Panc1 (cell line): ENCODE measurements at regions not wholly inside any gene's neighbourhood (a gene's known extent, or its start where the extent isn't known, plus 50 kb on each side); places are given as distances from the start of the nearest gene placed in this dataset.

Experiments
- ATAC-seq: fragments of 200-7000 bp; cut with Tn5 transposase; 2 replicates; pipeline ENCODE4 v1.9.1; 2020; ENCODE audit warnings: mild to moderate bottlenecking, moderate library complexity
- BruUV-seq: library from RNA; stranded (reverse); fragments of 400-500 nt; replicated peaks from 2 replicates; lab custom pipeline; 2021; lab: Mats Ljungman, UMichigan
- CTCF ChIA-PET: fragments of 300-600 bp; sonication (Branson Sonifier 250); formaldehyde crosslinking; loops from one replicate; lab custom pipeline; 2022; ENCODE audit warnings: antibody characterized with exemption; lab: Charles Lee
- POLR2A ChIA-PET: fragments of 300-600 bp; sonication (Branson Sonifier 250); formaldehyde crosslinking; loops from one replicate; lab custom pipeline; 2022; ENCODE audit warnings: antibody characterized with exemption; lab: Charles Lee
- DNase-seq: peaks from one replicate; pipeline ENCODE4 v3.0.0-alpha.2; 2010; ENCODE audit warnings: low read depth, low spot score
- H3K27ac ChIP-seq: 2 replicates; pipeline ENCODE4 v1.5.1; 2011; ENCODE audit warnings: mild to moderate bottlenecking, low read length, inconsistent platforms
- H3K27me3 ChIP-seq: fragments of 200-500 bp; sonication (Bioruptor generic); 2 replicates; pipeline ENCODE4 v1.6.0; 2014; ENCODE audit warnings: low read length, inconsistent platforms; ENCODE audit not compliant: control insufficient read depth, insufficient read depth
- H3K36me3 ChIP-seq: fragments of 200-500 bp; sonication (Bioruptor generic); 2 replicates; pipeline ENCODE4 v1.5.1; 2014; ENCODE audit warnings: inconsistent platforms, mild to moderate bottlenecking, low read length, moderate library complexity; ENCODE audit not compliant: control insufficient read depth, insufficient read depth
- H3K4me1 ChIP-seq: 2 replicates; pipeline ENCODE4 v1.5.1; 2011; ENCODE audit warnings: inconsistent platforms, mild to moderate bottlenecking, low read length, moderate library complexity; ENCODE audit not compliant: control insufficient read depth, insufficient read depth
- H3K4me3 ChIP-seq, 2 experiments: 2 replicates each; pipeline ENCODE4 v1.5.1; 2011 to 2012; ENCODE audit warnings: low read depth in 2 of 2, low read length in 2 of 2, mild to moderate bottlenecking in 2 of 2, inconsistent platforms in 1 of 2, moderate library complexity in 1 of 2
- H3K9me3 ChIP-seq: fragments of 200-500 bp; sonication (Bioruptor generic); 2 replicates; pipeline ENCODE4 v1.5.1; 2014; ENCODE audit warnings: low read depth, mild to moderate bottlenecking, inconsistent platforms, low read length, moderate library complexity; ENCODE audit not compliant: control insufficient read depth, insufficient read depth
- CTCF ChIP-seq: fragments of 450-650 bp; IDR thresholded peaks from 2 replicates; pipeline ENCODE4 v1.5.1; 2017; ENCODE audit warnings: mild to moderate bottlenecking
- POLR2AphosphoS5 ChIP-seq: IDR thresholded peaks from 2 replicates; pipeline ENCODE4 v1.6.1; 2012; ENCODE audit warnings: mild to moderate bottlenecking, low read depth, low read length, moderate library complexity
- REST ChIP-seq, 2 experiments: IDR thresholded peaks; 2 replicates each; pipeline ENCODE4 v1.6.1; 2011 to 2012; ENCODE audit warnings: low read depth in 2 of 2, control low read depth in 1 of 2, low read length in 1 of 2, mild to moderate bottlenecking in 1 of 2, moderate library complexity in 1 of 2; ENCODE audit not compliant: insufficient read depth in 1 of 2
- SIN3A ChIP-seq: IDR thresholded peaks from 2 replicates; pipeline ENCODE4 v1.6.1; 2012; ENCODE audit warnings: low read depth, mild to moderate bottlenecking, low read length, moderate library complexity, borderline replicate concordance; ENCODE audit not compliant: insufficient read depth
- TCF7L2 ChIP-seq: IDR thresholded peaks from 2 replicates; pipeline ENCODE4 v1.6.1; 2011; ENCODE audit warnings: mild to moderate bottlenecking, low read depth, low read length, inconsistent platforms
- in situ Hi-C: cut with HindIII; loops from 2 replicates; pipeline ENCODE4 v1.10.0; 2016; ENCODE audit warnings: low sequenced_read_pairs, low pct_unique_long_range_greater_than_20kb
- intact Hi-C: fragments of 100-400 bp; cut with micrococcal nuclease; formaldehyde crosslinking; loops from one replicate; pipeline ENCODE4 v1.10.0; 2022; ENCODE audit not compliant: unreplicated experiment

- BruUV-seq, result no TSS peak
- no peaks in the 10 kb centered on the region for H3K4me1 ChIP-seq
- H3K9me3 ChIP-seq, result no peaks in the 10 kb centered on the region
- ChIA-PET POLR2A (no interaction called here), CTCF (no interaction called here)
- ATAC-seq (no peak), DNase-seq (no peak)
- in situ Hi-C loops (no loop called here), intact Hi-C loops (no loop called here)
- no peaks in the 10 kb centered on the region for H3K36me3 ChIP-seq
- no peak overlapping the region for H3K27ac ChIP-seq
- TF ChIP-seq SIN3A (no peak), CTCF (no peak), REST (IDR thresholded peaks at IDR 0.05; ENCODE audit: insufficient read depth in 1 of 2, low read depth in 2 of 2, low read length in 1 of 2) (no peak), POLR2AphosphoS5 (no peak)
- H3K27me3 ChIP-seq, result no peaks in the 10 kb centered on the region
- H3K4me3 ChIP-seq, result no peak overlapping the region
These were observed 670.6 kb upstream of the ZNF385D start for GRCh38 chr3:22421589-22421988.

- Histone ChIP-seq H3K4me3 (no peak overlapping the region), H3K36me3 (no peaks in the 10 kb centered on the region), H3K27ac (no peak overlapping the region), H3K9me3 (no peaks in the 10 kb centered on the region), H3K27me3 (no peaks in the 10 kb centered on the region), H3K4me1 (no peaks in the 10 kb centered on the region)
- DNase-seq, result no peak
- ATAC-seq, result no peak
- intact Hi-C loops (no loop called here), in situ Hi-C loops (no loop called here)
- BruUV-seq, result no TSS peak
- TF ChIP-seq POLR2AphosphoS5 (no peak), SIN3A (no peak), CTCF (no peak), REST (IDR thresholded peaks at IDR 0.05; ENCODE audit: insufficient read depth in 1 of 2, low read depth in 2 of 2, low read length in 1 of 2) (no peak), TCF7L2 (no peak)
- ChIA-PET POLR2A (no interaction called here), CTCF (no interaction called here)
These were observed 680.3 kb upstream of the ZNF385D start for GRCh38 chr3:22431334-22431733.
